Liver (tissue), 8 donors: ENCODE measurements at regions not wholly inside any gene's neighbourhood (a gene's known extent, or its start where the extent isn't known, plus 50 kb on each side); places are given as distances from the start of the nearest gene placed in this dataset.

Experiments used
- DNase-seq: peaks from one replicate; pipeline ENCODE4 v3.0.0-alpha.2; 2017; ENCODE audit warnings: low spot score
- H3K27ac ChIP-seq, 2 donors: one replicate each; pipeline ENCODE4 v1.7.0; 2013; ENCODE audit warnings: inconsistent platforms in 2 of 2, low read length in 2 of 2, control low read depth in 1 of 2, low read depth in 1 of 2, mild to moderate bottlenecking in 1 of 2
- H3K27me3 ChIP-seq, 4 donors: one replicate each; pipeline versions ENCODE4 v1.6.1 to v1.7.0; 2013; ENCODE audit warnings: low read length in 3 of 4, inconsistent platforms in 1 of 4, mild to moderate bottlenecking in 1 of 4, moderate library complexity in 1 of 4; ENCODE audit not compliant: control insufficient read depth in 4 of 4, insufficient read depth in 4 of 4
- H3K36me3 ChIP-seq, 4 donors: one replicate each; pipeline versions ENCODE4 v1.6.1 to v1.7.0; 2013; ENCODE audit warnings: low read length in 3 of 4, mild to moderate bottlenecking in 3 of 4, low read depth in 1 of 4, moderate library complexity in 1 of 4; ENCODE audit not compliant: control insufficient read depth in 4 of 4, insufficient read depth in 3 of 4
- H3K4me1 ChIP-seq, 4 donors: one replicate each; pipeline versions ENCODE4 v1.6.1 to v1.7.0; 2013; ENCODE audit warnings: low read length in 3 of 4, mild to moderate bottlenecking in 3 of 4, moderate library complexity in 1 of 4; ENCODE audit not compliant: control insufficient read depth in 4 of 4, insufficient read depth in 4 of 4
- H3K4me3 ChIP-seq, 3 donors: one replicate each; pipeline versions ENCODE4 v1.6.1 to v1.7.0; 2013; ENCODE audit warnings: low read length in 3 of 3, control low read depth in 1 of 3, low read depth in 1 of 3, mild to moderate bottlenecking in 1 of 3
- H3K9ac ChIP-seq, 2 donors: one replicate each; pipeline ENCODE4 v1.7.0; 2013; ENCODE audit warnings: low read length in 2 of 2, mild to moderate bottlenecking in 2 of 2, moderate library complexity in 2 of 2, control low read depth in 1 of 2, low read depth in 1 of 2
- H3K9me3 ChIP-seq, 4 donors: one replicate each; pipeline versions ENCODE4 v1.6.1 to v1.7.0; 2013; ENCODE audit warnings: low read length in 3 of 4; ENCODE audit not compliant: control insufficient read depth in 4 of 4
- ATF3 ChIP-seq: IDR thresholded peaks from 2 replicates; pipeline ENCODE4 v1.6.1; 2016; ENCODE audit warnings: antibody characterized with exemption
- CTCF ChIP-seq: fragments of 150-350 bp; IDR thresholded peaks from 2 replicates; pipeline ENCODE4 v1.5.1; 2017; ENCODE audit warnings: improper control_type of control experiment, low read depth, low read length; ENCODE audit not compliant: missing input control
- EGR1 ChIP-seq, 2 donors: IDR thresholded peaks; 2 replicates each; pipeline ENCODE4 v1.6.1; 2016 to 2018; ENCODE audit warnings: antibody characterized with exemption in 2 of 2, low read depth in 2 of 2
- FOXA1 ChIP-seq: IDR thresholded peaks from 2 replicates; pipeline ENCODE4 v1.6.1; 2016; ENCODE audit warnings: antibody characterized with exemption
- FOXA2 ChIP-seq: IDR thresholded peaks from 2 replicates; pipeline ENCODE4 v1.6.1; 2016; ENCODE audit warnings: antibody characterized with exemption
- GABPA ChIP-seq, 2 donors: IDR thresholded peaks in 1 of 2; conservative IDR thresholded peaks in 1 of 2; 2 replicates each; pipeline ENCODE4 v1.6.1; 2016; ENCODE audit warnings: antibody characterized with exemption in 2 of 2, mild to moderate bottlenecking in 1 of 2, moderate library complexity in 1 of 2
- HNF4A ChIP-seq, 2 donors: conservative IDR thresholded peaks; 2 replicates each; pipeline ENCODE4 v1.6.1; 2016; ENCODE audit warnings: antibody characterized with exemption in 2 of 2, mild to moderate bottlenecking in 2 of 2
- JUND ChIP-seq, 2 donors: IDR thresholded peaks; 2 replicates each; pipeline ENCODE4 v1.6.1; 2016; ENCODE audit warnings: antibody characterized with exemption in 2 of 2
- NR2F2 ChIP-seq: IDR thresholded peaks from 2 replicates; pipeline ENCODE4 v1.6.1; 2016; ENCODE audit warnings: antibody characterized with exemption
- RAD21 ChIP-seq, 2 donors: IDR thresholded peaks; 2 replicates each; pipeline ENCODE4 v1.6.1; 2016; ENCODE audit warnings: antibody characterized with exemption in 2 of 2, mild to moderate bottlenecking in 2 of 2
- REST ChIP-seq: IDR thresholded peaks from 2 replicates; pipeline ENCODE4 v1.6.1; 2016; ENCODE audit warnings: antibody characterized with exemption, mild to moderate bottlenecking
- RXRA ChIP-seq, 2 donors: IDR thresholded peaks; 2 replicates each; pipeline ENCODE4 v1.6.1; 2017 to 2018; ENCODE audit warnings: antibody characterized with exemption in 2 of 2, mild to moderate bottlenecking in 1 of 2
- SP1 ChIP-seq: IDR thresholded peaks from 2 replicates; pipeline ENCODE4 v1.6.1; 2018; ENCODE audit warnings: antibody characterized with exemption, mild to moderate bottlenecking
- TAF1 ChIP-seq: conservative IDR thresholded peaks from 2 replicates; pipeline ENCODE4 v1.6.1; 2016; ENCODE audit warnings: antibody characterized with exemption, mild to moderate bottlenecking
- WGBS: extraction: QIAGEN DNeasy Blood & Tissue Kit; methylation state at CpG from one replicate; pipeline ENCODE4 v1.1.7; 2013; 5-methylcytosine and 5-hydroxymethylcytosine counted together
- TF ChIP-seq, protein P1 (sequence below): IDR thresholded peaks from 2 replicates; pipeline ENCODE4 v1.6.1; 2016; ENCODE audit warnings: antibody characterized with exemption
- TF ChIP-seq, protein P2 (sequence below): IDR thresholded peaks from 2 replicates; pipeline ENCODE4 v1.6.1; 2016; ENCODE audit warnings: antibody characterized with exemption
- donor health status: healthy.
- donor health status: healthy.
- donor health status: healthy.
- donor health status: healthy.
- donor health status: healthy.

- H3K36me3 ChIP-seq = no peaks in the 10 kb centered on the region
- H3K4me1 ChIP-seq = no peaks in the 10 kb centered on the region
- no peak overlapping the region for H3K27ac ChIP-seq
- no peak for DNase-seq
- peaks cover 0 to 2% (median 0%) of the 10 kb centered on the region in 4 donors for H3K27me3 ChIP-seq
- TF ChIP-seq, protein P1, sequence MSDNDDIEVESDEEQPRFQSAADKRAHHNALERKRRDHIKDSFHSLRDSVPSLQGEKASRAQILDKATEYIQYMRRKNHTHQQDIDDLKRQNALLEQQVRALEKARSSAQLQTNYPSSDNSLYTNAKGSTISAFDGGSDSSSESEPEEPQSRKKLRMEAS = no peak
- TF ChIP-seq FOXA1 (no peak), GABPA (IDR thresholded peaks at IDR 0.05 in 1 of 2, conservative IDR thresholded peaks at IDR 0.05 in 1 of 2) (no peak), HNF4A (conservative IDR thresholded peaks at IDR 0.05) (no peak), REST (no peak), CTCF (no peak), NR2F2 (no peak), ATF3 (no peak), SP1 (no peak), RXRA (IDR thresholded peaks at IDR 0.05) (no peak), FOXA2 (no peak), RAD21 (IDR thresholded peaks at IDR 0.05) (no peak), JUND (IDR thresholded peaks at IDR 0.05) (no peak), TAF1 (no peak), EGR1 (IDR thresholded peaks at IDR 0.05; ENCODE audit: low read depth in 2 of 2) (no peak)
- TF ChIP-seq, protein P2, sequence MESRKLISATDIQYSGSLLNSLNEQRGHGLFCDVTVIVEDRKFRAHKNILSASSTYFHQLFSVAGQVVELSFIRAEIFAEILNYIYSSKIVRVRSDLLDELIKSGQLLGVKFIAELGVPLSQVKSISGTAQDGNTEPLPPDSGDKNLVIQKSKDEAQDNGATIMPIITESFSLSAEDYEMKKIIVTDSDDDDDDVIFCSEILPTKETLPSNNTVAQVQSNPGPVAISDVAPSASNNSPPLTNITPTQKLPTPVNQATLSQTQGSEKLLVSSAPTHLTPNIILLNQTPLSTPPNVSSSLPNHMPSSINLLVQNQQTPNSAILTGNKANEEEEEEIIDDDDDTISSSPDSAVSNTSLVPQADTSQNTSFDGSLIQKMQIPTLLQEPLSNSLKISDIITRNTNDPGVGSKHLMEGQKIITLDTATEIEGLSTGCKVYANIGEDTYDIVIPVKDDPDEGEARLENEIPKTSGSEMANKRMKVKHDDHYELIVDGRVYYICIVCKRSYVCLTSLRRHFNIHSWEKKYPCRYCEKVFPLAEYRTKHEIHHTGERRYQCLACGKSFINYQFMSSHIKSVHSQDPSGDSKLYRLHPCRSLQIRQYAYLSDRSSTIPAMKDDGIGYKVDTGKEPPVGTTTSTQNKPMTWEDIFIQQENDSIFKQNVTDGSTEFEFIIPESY = no peak
- H3K4me3 ChIP-seq = no peak overlapping the region
- H3K9me3 ChIP-seq = peaks cover 0 to 5% (median 0%) of the 10 kb centered on the region in 4 donors
- H3K9ac ChIP-seq = no peak overlapping the region
- WGBS = 73% methylated on average over 7 of the region's 7 CpGs
Observed at GRCh38 chr9:118554987-118555386, 814.2 kb downstream of the BRINP1 start.

DNA sequence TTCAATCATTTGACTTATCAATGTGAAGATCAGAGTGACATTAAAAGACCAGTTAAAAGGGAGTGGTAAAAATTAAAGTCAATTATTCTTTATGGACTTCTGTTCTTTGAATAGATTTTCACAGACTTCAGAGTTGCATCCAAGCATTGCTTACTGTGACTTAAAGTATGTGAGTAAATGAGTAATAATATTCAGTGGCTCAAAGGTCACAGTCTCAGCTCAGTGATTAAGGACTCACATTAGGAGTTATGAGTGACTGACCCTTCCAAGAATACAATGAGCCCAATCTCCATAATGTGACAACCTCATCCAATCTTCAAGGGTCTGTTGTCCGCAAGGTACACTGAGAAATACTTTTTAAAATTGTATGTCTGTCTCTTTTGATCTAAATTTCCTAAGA, 811.2 kb downstream of the BRINP1 start:
- TF ChIP-seq CTCF = no peak
- TF ChIP-seq REST = no peak
- Histone ChIP-seq H3K4me3 (no peak overlapping the region), H3K9ac (no peak overlapping the region), H3K4me1 (no peaks in the 10 kb centered on the region), H3K27ac (no peak overlapping the region), H3K36me3 (no peaks in the 10 kb centered on the region), H3K27me3 (peaks cover 0 to under 1% (median 0%) of the 10 kb centered on the region in 4 donors), H3K9me3 (peaks cover 0 to 5% (median 0%) of the 10 kb centered on the region in 4 donors)
- 84% methylated on average over 1 of the region's 1 CpG for WGBS
- no peak for DNase-seq
